Activated naive CD4-positive, alpha-beta T cell treated with anti-CD3 and anti-CD28 coated beads, Interleukin-2, amount 10 ng/mL, durations not matched to agents 7 days and 5 days (primary cell): ENCODE measurements at regions not wholly inside any gene's neighbourhood (a gene's known extent, or its start where the extent isn't known, plus 50 kb on each side); places are given as distances from the start of the nearest gene placed in this dataset.

Source experiments
- CTCF ChIA-PET: fragments of 350-600 bp; sonication (Branson Sonifier 250); formaldehyde crosslinking; loops from one replicate; lab custom pipeline; 2021; ENCODE audit warnings: antibody characterized with exemption; lab: Charles Lee
- DNase-seq: peaks from one replicate; pipeline ENCODE4 v3.0.0-alpha.2; 2020
- H3K27ac Mint-ChIP-seq: one replicate; pipeline ENCODE4 v1.8.0; 2021; ENCODE audit warnings: mild to moderate bottlenecking, moderate library complexity, mixed read lengths
- H3K27me3 Mint-ChIP-seq: one replicate; pipeline ENCODE4 v1.8.0; 2021; ENCODE audit warnings: mild to moderate bottlenecking, mixed read lengths
- H3K36me3 Mint-ChIP-seq: one replicate; pipeline ENCODE4 v1.8.0; 2021; ENCODE audit warnings: mixed read lengths
- H3K4me1 Mint-ChIP-seq: one replicate; pipeline ENCODE4 v1.8.0; 2021; ENCODE audit warnings: mixed read lengths
- H3K4me3 Mint-ChIP-seq: one replicate; pipeline ENCODE4 v1.8.0; 2021; ENCODE audit warnings: mild to moderate bottlenecking, moderate library complexity, mixed read lengths
- H3K9me3 Mint-ChIP-seq: one replicate; pipeline ENCODE4 v1.8.0; 2021; ENCODE audit warnings: mixed read lengths

- no peak overlapping the region for H3K27ac Mint-ChIP-seq
- H3K36me3 Mint-ChIP-seq, result no peaks in the 10 kb centered on the region
- no peak for DNase-seq
- H3K4me3 Mint-ChIP-seq, result no peak overlapping the region
- H3K9me3 Mint-ChIP-seq, result no peaks in the 10 kb centered on the region
- no peaks in the 10 kb centered on the region for H3K4me1 Mint-ChIP-seq
- peaks cover 8% of the 10 kb centered on the region for H3K27me3 Mint-ChIP-seq
- CTCF ChIA-PET, result no interaction called here
These were observed 168.7 kb downstream of the GLI2 start for GRCh38 chr2:120904379-120904778.

GRCh38 chr2:120904830-120905234 is 169.2 kb downstream of the GLI2 start:
- CTCF ChIA-PET, result no interaction called here
- H3K4me1 Mint-ChIP-seq, result no peaks in the 10 kb centered on the region
- H3K27me3 Mint-ChIP-seq, result peaks cover 8% of the 10 kb centered on the region
- no peaks in the 10 kb centered on the region for H3K36me3 Mint-ChIP-seq
- no peak overlapping the region for H3K27ac Mint-ChIP-seq
- H3K9me3 Mint-ChIP-seq, result no peaks in the 10 kb centered on the region
- no peak for DNase-seq
- no peak overlapping the region for H3K4me3 Mint-ChIP-seq

GRCh38 chr2:120905298-120905697 is 169.6 kb downstream of the GLI2 start:
- Mint-ChIP-seq H3K4me1 (no peaks in the 10 kb centered on the region), H3K9me3 (no peaks in the 10 kb centered on the region), H3K27ac (no peak overlapping the region), H3K4me3 (no peak overlapping the region), H3K27me3 (peaks cover 4% of the 10 kb centered on the region), H3K36me3 (no peaks in the 10 kb centered on the region)
- CTCF ChIA-PET, result no interaction called here
- no peak for DNase-seq

GRCh38 chr2:120905824-120906571 is 170.3 kb downstream of the GLI2 start:
- CTCF ChIA-PET, result no interaction called here
- DNase-seq, result no peak
- Mint-ChIP-seq H3K9me3 (no peaks in the 10 kb centered on the region), H3K4me1 (no peaks in the 10 kb centered on the region), H3K36me3 (no peaks in the 10 kb centered on the region), H3K27me3 (peaks cover 4% of the 10 kb centered on the region), H3K27ac (no peak overlapping the region), H3K4me3 (no peak overlapping the region)

- DNase-seq, result no peak
- no peaks in the 10 kb centered on the region for H3K4me1 Mint-ChIP-seq
- H3K27me3 Mint-ChIP-seq, result peaks cover 4% of the 10 kb centered on the region
- no peaks in the 10 kb centered on the region for H3K9me3 Mint-ChIP-seq
- H3K27ac Mint-ChIP-seq, result no peak overlapping the region
- H3K36me3 Mint-ChIP-seq, result no peaks in the 10 kb centered on the region
- no peak overlapping the region for H3K4me3 Mint-ChIP-seq
- CTCF ChIA-PET, result no interaction called here
These were observed 171.2 kb downstream of the GLI2 start for GRCh38 chr2:120906914-120907313.

- Mint-ChIP-seq H3K4me1 (no peaks in the 10 kb centered on the region), H3K27ac (no peak overlapping the region), H3K36me3 (no peaks in the 10 kb centered on the region), H3K9me3 (no peaks in the 10 kb centered on the region), H3K4me3 (no peak overlapping the region), H3K27me3 (peaks cover 4% of the 10 kb centered on the region)
- CTCF ChIA-PET, result no interaction called here
- DNase-seq, result no peak
These were observed 172.2 kb downstream of the GLI2 start for GRCh38 chr2:120907822-120908221.

GRCh38 chr2:120908314-120908975 is 172.8 kb downstream of the GLI2 start:
- Mint-ChIP-seq H3K36me3 (no peaks in the 10 kb centered on the region), H3K27ac (no peak overlapping the region), H3K4me3 (no peak overlapping the region), H3K4me1 (no peaks in the 10 kb centered on the region), H3K27me3 (peaks cover 4% of the 10 kb centered on the region), H3K9me3 (no peaks in the 10 kb centered on the region)
- DNase-seq, result no peak
- CTCF ChIA-PET, result no interaction called here

GRCh38 chr2:120909102-120909501 is 173.4 kb downstream of the GLI2 start:
- no peaks in the 10 kb centered on the region for H3K36me3 Mint-ChIP-seq
- no peak overlapping the region for H3K27ac Mint-ChIP-seq
- CTCF ChIA-PET, result no interaction called here

GRCh38 chr2:120910164-120910563 is 174.5 kb downstream of the GLI2 start:
- no peaks in the 10 kb centered on the region for H3K36me3 Mint-ChIP-seq
- no peak overlapping the region for H3K4me3 Mint-ChIP-seq
- H3K27ac Mint-ChIP-seq, result no peak overlapping the region
- no peaks in the 10 kb centered on the region for H3K27me3 Mint-ChIP-seq
- no peaks in the 10 kb centered on the region for H3K4me1 Mint-ChIP-seq
- no peak for DNase-seq
- CTCF ChIA-PET, result no interaction called here
- no peaks in the 10 kb centered on the region for H3K9me3 Mint-ChIP-seq

More at GRCh38 chr2:120909102-120909501, 173.4 kb downstream of the GLI2 start:
- H3K27me3 Mint-ChIP-seq, result no peaks in the 10 kb centered on the region
- no peaks in the 10 kb centered on the region for H3K4me1 Mint-ChIP-seq
- no peaks in the 10 kb centered on the region for H3K9me3 Mint-ChIP-seq
- no peak overlapping the region for H3K4me3 Mint-ChIP-seq
- no peak for DNase-seq

- no peak overlapping the region for H3K4me3 Mint-ChIP-seq
- no peak for DNase-seq
- H3K36me3 Mint-ChIP-seq, result no peaks in the 10 kb centered on the region
- CTCF ChIA-PET, result no interaction called here
- H3K27ac Mint-ChIP-seq, result no peak overlapping the region
- no peaks in the 10 kb centered on the region for H3K27me3 Mint-ChIP-seq
- H3K9me3 Mint-ChIP-seq, result no peaks in the 10 kb centered on the region
- H3K4me1 Mint-ChIP-seq, result no peaks in the 10 kb centered on the region
These were observed 175.6 kb downstream of the GLI2 start for GRCh38 chr2:120910956-120911951.

GRCh38 chr2:120912101-120912985 is 176.7 kb downstream of the GLI2 start:
- CTCF ChIA-PET, result no interaction called here
- Mint-ChIP-seq H3K27ac (no peak overlapping the region), H3K9me3 (no peaks in the 10 kb centered on the region), H3K4me3 (no peak overlapping the region), H3K4me1 (no peaks in the 10 kb centered on the region), H3K36me3 (no peaks in the 10 kb centered on the region), H3K27me3 (no peaks in the 10 kb centered on the region)
- DNase-seq, result no peak

GRCh38 chr2:120913972-120914838 is 178.5 kb downstream of the GLI2 start:
- no peaks in the 10 kb centered on the region for H3K9me3 Mint-ChIP-seq
- DNase-seq, result no peak
- H3K4me3 Mint-ChIP-seq, result no peak overlapping the region
- no peaks in the 10 kb centered on the region for H3K36me3 Mint-ChIP-seq
- no peaks in the 10 kb centered on the region for H3K4me1 Mint-ChIP-seq
- H3K27ac Mint-ChIP-seq, result no peak overlapping the region
- CTCF ChIA-PET, result no interaction called here
- H3K27me3 Mint-ChIP-seq, result no peaks in the 10 kb centered on the region
